Sigmoid colon (tissue), 4 donors: ENCODE measurements at regions not wholly inside any gene's neighbourhood (a gene's known extent, or its start where the extent isn't known, plus 50 kb on each side); places are given as distances from the start of the nearest gene placed in this dataset.

ENCODE experiments used
- CTCF ChIP-seq, 4 experiments: fragments of 450-650 bp in 3 of 4; fragments of 200-600 bp in 1 of 4; IDR thresholded peaks; one replicate each; pipeline ENCODE4 v1.5.1; 2016 to 2019; ENCODE audit warnings: antibody characterized with exemption in 4 of 4, mild to moderate bottlenecking in 3 of 4, moderate library complexity in 2 of 4
- POLR2AphosphoS5 ChIP-seq, 4 donors: sonication (generic); formaldehyde crosslinking; IDR thresholded peaks; one replicate each; pipeline ENCODE4 v1.6.1; 2017; ENCODE audit warnings: antibody characterized with exemption in 4 of 4

GRCh38 chr5:124451721-124452383, 294.6 kb downstream of the ZNF608 start:
- TF ChIP-seq CTCF (IDR thresholded peaks at IDR 0.05): no peak
- no peak for TF ChIP-seq POLR2AphosphoS5 (IDR thresholded peaks at IDR 0.05)
